OCI-LY1 (cell line): ENCODE measurements at regions not wholly inside any gene's neighbourhood (a gene's known extent, or its start where the extent isn't known, plus 50 kb on each side); places are given as distances from the start of the nearest gene placed in this dataset.

Experiments
- H2AFZ ChIP-seq: fragments of 200-600 bp; sonication (generic), shearing (Covaris generic); 2 replicates; pipeline ENCODE4 v1.6.0; 2014; ENCODE audit warnings: antibody characterized with exemption, mild to moderate bottlenecking, low read length
- H3F3A ChIP-seq: fragments of 200-600 bp; sonication (generic), shearing (Covaris generic); 2 replicates; pipeline ENCODE4 v1.6.0; 2014; ENCODE audit warnings: mild to moderate bottlenecking, antibody characterized with exemption, low read length, moderate library complexity; ENCODE audit not compliant: insufficient read depth
- H3K27ac ChIP-seq: fragments of 200-600 bp; sonication (generic); 2 replicates; pipeline ENCODE4 v1.5.1; 2014; ENCODE audit warnings: low read length, mixed run types, mild to moderate bottlenecking, low read depth; ENCODE audit not compliant: poor library complexity, severe bottlenecking
- H3K27me3 ChIP-seq: fragments of 200-600 bp; sonication (generic); 2 replicates; pipeline ENCODE4 v1.6.0; 2014; ENCODE audit warnings: antibody characterized with exemption, mild to moderate bottlenecking, low read length, moderate library complexity; ENCODE audit not compliant: insufficient read depth
- H3K36me3 ChIP-seq: fragments of 200-600 bp; sonication (generic); 2 replicates; pipeline ENCODE4 v1.6.1; 2014; ENCODE audit warnings: mild to moderate bottlenecking, antibody characterized with exemption, low read length, moderate library complexity, mixed read lengths; ENCODE audit not compliant: insufficient read depth
- H3K4me1 ChIP-seq: fragments of 200-600 bp; sonication (generic); 2 replicates; pipeline ENCODE4 v1.5.1; 2014; ENCODE audit warnings: mild to moderate bottlenecking, low read length, moderate library complexity; ENCODE audit not compliant: insufficient read depth, severe bottlenecking
- H3K4me2 ChIP-seq: fragments of 200-600 bp; sonication (generic), shearing (Covaris generic); 2 replicates; pipeline ENCODE4 v1.6.1; 2014; ENCODE audit warnings: low read length
- H3K4me3 ChIP-seq: fragments of 200-600 bp; sonication (generic); 2 replicates; pipeline ENCODE4 v1.5.1; 2014; ENCODE audit warnings: low read length, low read depth, mild to moderate bottlenecking, mixed read lengths; ENCODE audit not compliant: poor library complexity, severe bottlenecking
- H3K79me2 ChIP-seq: fragments of 200-600 bp; shearing (Covaris generic); 2 replicates; pipeline ENCODE4 v1.6.1; 2016; ENCODE audit warnings: mixed run types, low read length, mixed read lengths; ENCODE audit not compliant: insufficient read depth
- H3K9ac ChIP-seq: fragments of 200-600 bp; sonication (generic), shearing (Covaris generic); 2 replicates; pipeline ENCODE4 v1.6.1; 2014; ENCODE audit warnings: mild to moderate bottlenecking, low read length, mixed read lengths
- H3K9me2 ChIP-seq: fragments of 200-600 bp; sonication (generic), shearing (Covaris generic); 2 replicates; pipeline ENCODE4 v1.6.1; 2014; ENCODE audit warnings: low read depth, mild to moderate bottlenecking, low read length, mixed read lengths
- H3K9me3 ChIP-seq: fragments of 200-600 bp; shearing (Covaris generic); 2 replicates; pipeline ENCODE4 v1.6.1; 2014; ENCODE audit warnings: low read length, mixed read lengths
- H4K20me1 ChIP-seq: fragments of 200-600 bp; sonication (generic), shearing (Covaris generic); 2 replicates; pipeline ENCODE4 v1.6.0; 2016; ENCODE audit warnings: mild to moderate bottlenecking, low read length; ENCODE audit not compliant: insufficient read depth
- EZH2 ChIP-seq: fragments of 200-600 bp; sonication (generic), shearing (Covaris generic); IDR thresholded peaks from 2 replicates; pipeline ENCODE4 v1.8.0; 2017; ENCODE audit warnings: borderline replicate concordance, mixed run types, mild to moderate bottlenecking, antibody characterized with exemption, low read length, moderate library complexity, mixed read lengths
- TF ChIP-seq, protein P1 (sequence below): fragments of 200-600 bp; sonication (generic), shearing (Covaris generic); IDR thresholded peaks from 2 replicates; pipeline ENCODE4 v1.5.1; 2017; ENCODE audit warnings: mild to moderate bottlenecking, antibody characterized with exemption, low read length, moderate library complexity, mixed read lengths

DNA sequence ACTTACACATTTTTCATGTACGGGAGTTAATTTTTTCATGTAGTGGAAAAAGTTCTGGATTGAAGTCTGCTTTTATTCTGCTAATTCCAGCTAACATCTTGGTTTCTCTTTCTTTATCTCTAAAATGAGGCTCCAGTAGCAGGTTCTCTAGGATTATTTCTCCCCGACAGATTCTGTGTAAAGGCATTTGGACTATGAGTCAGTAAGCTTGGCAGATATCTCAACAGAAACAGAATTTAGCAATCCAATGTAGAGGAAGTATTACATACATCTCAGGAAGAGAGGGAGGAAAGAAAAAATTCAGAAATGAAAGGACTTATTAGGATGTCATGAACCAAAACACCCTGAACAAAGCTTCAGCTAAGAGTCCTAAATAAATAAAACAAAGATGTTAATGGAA is 1682.3 kb upstream of the TENM3 start:
- Histone ChIP-seq H2AFZ (no peak overlapping the region), H3K9me3 (no peaks in the 10 kb centered on the region), H3K27ac (no peak overlapping the region), H3K4me1 (no peaks in the 10 kb centered on the region), H3K36me3 (no peaks in the 10 kb centered on the region), H3K27me3 (no peaks in the 10 kb centered on the region), H3K9me2 (no peaks in the 10 kb centered on the region), H3K4me3 (no peak overlapping the region), H3K79me2 (no peaks in the 10 kb centered on the region), H4K20me1 (no peaks in the 10 kb centered on the region), H3F3A (no peaks in the 10 kb centered on the region), H3K4me2 (no peak overlapping the region), H3K9ac (no peak overlapping the region)
- TF ChIP-seq, protein P1, sequence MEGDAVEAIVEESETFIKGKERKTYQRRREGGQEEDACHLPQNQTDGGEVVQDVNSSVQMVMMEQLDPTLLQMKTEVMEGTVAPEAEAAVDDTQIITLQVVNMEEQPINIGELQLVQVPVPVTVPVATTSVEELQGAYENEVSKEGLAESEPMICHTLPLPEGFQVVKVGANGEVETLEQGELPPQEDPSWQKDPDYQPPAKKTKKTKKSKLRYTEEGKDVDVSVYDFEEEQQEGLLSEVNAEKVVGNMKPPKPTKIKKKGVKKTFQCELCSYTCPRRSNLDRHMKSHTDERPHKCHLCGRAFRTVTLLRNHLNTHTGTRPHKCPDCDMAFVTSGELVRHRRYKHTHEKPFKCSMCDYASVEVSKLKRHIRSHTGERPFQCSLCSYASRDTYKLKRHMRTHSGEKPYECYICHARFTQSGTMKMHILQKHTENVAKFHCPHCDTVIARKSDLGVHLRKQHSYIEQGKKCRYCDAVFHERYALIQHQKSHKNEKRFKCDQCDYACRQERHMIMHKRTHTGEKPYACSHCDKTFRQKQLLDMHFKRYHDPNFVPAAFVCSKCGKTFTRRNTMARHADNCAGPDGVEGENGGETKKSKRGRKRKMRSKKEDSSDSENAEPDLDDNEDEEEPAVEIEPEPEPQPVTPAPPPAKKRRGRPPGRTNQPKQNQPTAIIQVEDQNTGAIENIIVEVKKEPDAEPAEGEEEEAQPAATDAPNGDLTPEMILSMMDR, result no peak
- TF ChIP-seq EZH2, result no peak

DNA sequence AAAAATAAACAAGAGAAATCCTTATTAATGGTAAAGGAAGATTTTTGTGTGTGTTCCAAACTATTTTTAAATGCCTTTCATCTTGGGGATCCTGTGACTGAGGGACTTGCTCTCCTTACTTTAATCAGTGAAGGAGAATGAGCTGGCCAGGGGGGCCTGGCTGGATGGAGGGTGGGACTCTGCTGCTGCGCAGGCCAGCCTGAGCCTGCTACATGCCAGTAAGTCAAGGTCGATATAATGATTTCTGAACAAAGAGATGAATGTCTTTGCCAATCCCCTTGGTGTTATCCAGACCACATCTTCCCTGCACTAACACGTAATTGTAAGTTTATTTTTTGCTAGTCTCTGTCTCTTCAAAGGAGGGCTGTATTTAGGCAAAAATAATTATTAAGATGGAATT is 1679.2 kb upstream of the TENM3 start:
- Histone ChIP-seq H3K27ac (no peak overlapping the region), H3K4me2 (no peak overlapping the region), H3K9ac (no peak overlapping the region), H3K36me3 (no peaks in the 10 kb centered on the region), H3K4me1 (no peaks in the 10 kb centered on the region), H4K20me1 (no peaks in the 10 kb centered on the region), H3K4me3 (no peak overlapping the region), H2AFZ (no peak overlapping the region), H3K9me3 (no peaks in the 10 kb centered on the region), H3K79me2 (no peaks in the 10 kb centered on the region), H3K27me3 (no peaks in the 10 kb centered on the region), H3F3A (no peaks in the 10 kb centered on the region), H3K9me2 (no peaks in the 10 kb centered on the region)
- TF ChIP-seq, protein P1, result no peak
- no peak for TF ChIP-seq EZH2

DNA sequence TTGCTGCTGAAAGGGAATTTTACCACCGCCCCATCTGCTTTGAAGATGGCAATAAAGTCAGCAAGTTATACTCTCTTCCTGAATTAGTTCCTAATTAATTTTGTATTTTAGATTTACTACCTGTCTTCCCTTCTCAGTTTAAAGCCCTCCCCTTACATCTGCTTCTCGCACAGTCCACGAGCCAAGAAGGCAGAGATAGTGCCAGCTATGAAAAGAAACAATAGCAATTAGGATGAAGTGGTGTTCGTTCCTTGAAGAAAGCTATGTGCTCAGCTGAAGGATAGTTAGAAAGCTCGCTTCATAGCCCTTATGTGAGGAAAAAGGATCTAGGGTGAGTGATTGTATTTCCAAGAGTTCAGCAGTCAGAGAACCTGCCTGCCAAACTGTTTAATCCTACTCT is 1678.8 kb upstream of the TENM3 start:
- H3K4me1 ChIP-seq, result no peaks in the 10 kb centered on the region
- H3F3A ChIP-seq, result no peaks in the 10 kb centered on the region
- TF ChIP-seq, protein P1, result no peak
- no peak for TF ChIP-seq EZH2
- H3K27ac ChIP-seq, result no peak overlapping the region
- H3K9ac ChIP-seq, result no peak overlapping the region
- no peaks in the 10 kb centered on the region for H3K36me3 ChIP-seq
- H2AFZ ChIP-seq, result no peak overlapping the region
- H3K79me2 ChIP-seq, result no peaks in the 10 kb centered on the region
- H3K9me2 ChIP-seq, result no peaks in the 10 kb centered on the region
- H3K4me3 ChIP-seq, result no peak overlapping the region
- no peaks in the 10 kb centered on the region for H4K20me1 ChIP-seq
- H3K27me3 ChIP-seq, result no peaks in the 10 kb centered on the region
- no peaks in the 10 kb centered on the region for H3K9me3 ChIP-seq
- no peak overlapping the region for H3K4me2 ChIP-seq
